ENCODE measurements at regions not wholly inside any gene's neighbourhood (a gene's known extent, or its start where the extent isn't known, plus 50 kb on each side); places are given as distances from the start of the nearest gene placed in this dataset.

DNA sequence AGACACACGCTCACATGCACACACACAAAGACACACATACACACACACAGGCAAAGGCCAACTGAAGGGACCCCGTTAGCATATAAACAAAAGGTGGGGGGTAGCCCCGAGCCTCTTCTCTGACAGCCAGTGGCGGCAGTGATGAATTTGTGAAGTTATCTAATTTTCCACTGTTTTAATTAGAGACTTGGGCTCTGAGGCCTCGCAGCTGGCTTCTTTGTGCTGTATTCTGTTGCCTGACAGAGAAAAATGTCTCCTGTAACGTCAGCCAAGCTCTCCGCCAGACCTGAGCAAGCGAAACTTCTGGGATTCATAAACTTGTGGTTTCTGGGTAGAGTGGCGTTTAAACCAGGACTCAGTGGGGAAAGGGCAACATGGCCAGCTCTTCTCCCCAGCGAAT lies 113.9 kb upstream of the FOXF1 start:
- DNase-seq = no peak

DNA sequence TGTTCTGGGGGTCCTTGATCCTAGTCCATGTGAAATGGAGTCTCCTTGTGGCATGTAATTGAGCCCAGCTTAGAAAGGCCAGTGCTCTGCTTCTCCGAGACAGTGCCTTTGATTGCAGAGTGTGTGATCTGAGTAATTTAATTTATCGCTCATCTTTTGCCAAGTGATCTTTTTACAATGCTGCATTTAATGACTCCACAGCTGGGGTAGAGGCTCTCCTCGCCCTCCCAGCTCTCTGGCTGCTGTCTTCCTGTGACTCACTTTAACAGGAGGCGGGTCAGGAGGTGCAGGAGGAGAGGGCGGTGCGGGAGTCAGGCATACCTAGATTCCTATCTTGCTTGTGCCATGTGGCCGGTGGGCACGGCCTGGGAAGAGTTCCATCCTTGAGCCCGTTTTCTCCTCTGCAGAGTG lies 113.4 kb upstream of the FOXF1 start:
- no peak for DNase-seq

DNA sequence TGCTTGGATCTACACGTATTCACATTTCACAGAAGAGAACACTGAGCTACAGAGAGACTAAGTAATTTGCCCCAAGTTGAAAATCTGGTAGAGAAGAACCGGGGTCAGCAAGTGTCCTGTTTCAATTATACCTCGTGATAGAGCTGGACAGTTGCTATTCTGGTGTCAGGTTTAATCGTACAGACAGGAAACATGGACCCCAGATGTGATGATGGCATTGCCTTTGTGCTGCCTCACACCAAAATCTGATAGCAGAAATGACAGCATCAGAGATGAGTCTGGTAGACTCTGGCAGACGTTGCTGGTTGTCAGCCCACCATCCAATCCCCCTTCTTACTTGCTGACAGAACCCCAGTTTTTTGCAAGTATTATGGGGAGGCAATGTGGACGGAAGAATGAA lies 112.1 kb upstream of the FOXF1 start:
- no peak for DNase-seq

DNA sequence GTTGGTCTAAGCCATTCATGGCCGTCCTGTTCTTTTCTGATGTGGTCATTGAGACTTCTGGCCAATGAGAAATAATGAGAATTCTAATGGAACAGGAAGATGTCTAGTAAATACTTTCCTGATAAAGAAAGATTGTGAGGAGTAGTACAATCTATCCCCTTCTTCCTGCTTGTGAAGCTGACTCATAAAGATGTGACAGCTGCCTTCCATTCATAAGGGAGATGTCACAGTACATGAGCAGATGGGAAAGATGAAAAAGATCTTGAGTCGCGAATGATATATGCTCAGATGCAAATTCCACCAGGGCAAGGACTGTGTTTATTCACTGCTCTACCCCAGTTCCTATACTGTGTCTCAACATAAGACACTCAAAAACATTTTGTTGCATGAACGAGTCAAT lies 111.7 kb upstream of the FOXF1 start:
- DNase-seq = no peak

DNA sequence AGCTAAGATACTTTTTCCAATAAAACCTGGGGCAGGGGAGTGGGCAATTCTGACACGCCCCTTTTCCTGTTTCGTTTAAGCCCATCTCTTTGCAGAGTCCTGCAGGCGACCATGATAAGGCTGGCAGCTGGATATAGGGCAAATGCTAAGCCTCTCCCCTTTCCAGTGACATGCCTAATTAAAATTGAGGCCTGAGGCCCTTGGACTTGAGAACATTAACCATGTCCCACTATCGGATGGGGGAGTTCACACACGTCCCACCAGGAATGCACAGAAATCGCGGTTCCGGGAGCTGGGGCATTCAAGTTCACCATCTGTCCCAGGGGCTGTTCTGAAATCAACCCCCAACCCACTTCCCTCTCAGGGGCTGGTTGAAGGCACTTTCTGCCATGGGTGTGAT lies 109.2 kb upstream of the FOXF1 start:
- DNase-seq = no peak

DNA sequence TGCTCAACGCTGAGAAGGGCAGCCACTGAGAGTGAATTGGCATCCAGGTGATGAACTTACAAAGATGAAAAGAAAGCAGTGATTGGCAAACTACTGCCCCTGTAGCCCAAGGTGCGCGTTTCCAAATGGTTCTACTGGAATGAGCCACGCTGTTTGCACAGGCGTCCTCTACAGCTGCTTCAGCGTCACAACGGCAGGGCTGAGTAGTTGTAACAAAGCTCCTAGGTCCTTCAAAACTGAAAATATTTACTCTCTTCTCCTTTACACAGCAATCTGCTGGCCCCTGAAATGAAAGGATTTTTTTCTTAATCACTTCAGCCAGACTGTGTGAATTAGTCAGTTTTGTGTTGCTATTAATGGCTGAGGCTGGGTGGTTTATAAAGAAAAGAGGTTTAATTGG lies 107.2 kb upstream of the FOXF1 start:
- no peak for DNase-seq

DNA sequence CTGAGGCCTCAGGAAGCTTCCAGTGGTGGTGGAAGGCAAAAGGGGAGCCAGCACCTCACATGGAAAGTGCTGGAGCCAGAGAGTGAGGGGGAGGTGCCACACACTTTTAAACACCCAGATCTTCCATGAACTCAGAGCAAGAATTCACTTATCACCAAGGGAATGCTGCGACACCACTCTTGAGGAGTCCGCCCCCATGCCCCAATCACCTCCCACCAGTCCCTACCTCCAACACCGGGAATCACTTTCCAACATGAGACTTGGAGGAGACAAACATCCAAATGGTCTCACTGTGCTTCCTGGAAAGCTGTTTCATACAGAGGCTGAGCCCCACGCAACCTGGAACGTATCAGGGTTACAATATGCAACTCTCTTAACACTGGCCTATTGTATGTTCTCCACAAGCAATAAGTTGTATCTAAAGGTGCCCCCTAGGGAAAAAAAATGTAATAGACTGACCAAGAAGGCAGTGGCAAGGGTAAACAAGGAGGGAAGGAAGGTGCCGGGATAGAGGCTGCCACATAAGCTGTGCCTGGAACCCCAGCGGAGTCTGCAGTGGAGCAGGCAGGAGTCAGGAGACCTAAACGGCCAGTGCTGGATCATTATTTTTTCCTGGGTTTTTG lies 106.7 kb upstream of the FOXF1 start:
- DNase-seq = no peak

DNA sequence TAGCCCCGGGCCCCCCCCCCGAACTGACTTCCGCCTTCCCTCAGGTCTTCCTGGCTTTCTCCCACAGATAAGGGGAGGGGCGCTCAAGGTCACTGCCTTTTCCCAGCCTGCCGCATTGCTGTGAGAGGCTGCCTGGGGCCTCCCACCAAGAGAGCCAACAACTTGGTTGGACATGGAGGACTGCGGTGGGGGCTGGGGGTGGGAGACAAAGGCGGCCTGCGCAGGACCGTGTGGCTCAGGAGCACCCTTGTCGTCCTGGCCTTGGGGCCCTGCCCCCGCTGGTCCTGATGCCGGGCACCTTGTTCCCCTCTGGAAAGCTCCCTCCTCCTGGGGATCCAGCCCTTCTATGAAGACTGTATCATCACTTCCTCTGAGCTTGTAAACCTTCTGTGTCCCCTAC lies 105.6 kb upstream of the FOXF1 start:
- DNase-seq = no peak

DNA sequence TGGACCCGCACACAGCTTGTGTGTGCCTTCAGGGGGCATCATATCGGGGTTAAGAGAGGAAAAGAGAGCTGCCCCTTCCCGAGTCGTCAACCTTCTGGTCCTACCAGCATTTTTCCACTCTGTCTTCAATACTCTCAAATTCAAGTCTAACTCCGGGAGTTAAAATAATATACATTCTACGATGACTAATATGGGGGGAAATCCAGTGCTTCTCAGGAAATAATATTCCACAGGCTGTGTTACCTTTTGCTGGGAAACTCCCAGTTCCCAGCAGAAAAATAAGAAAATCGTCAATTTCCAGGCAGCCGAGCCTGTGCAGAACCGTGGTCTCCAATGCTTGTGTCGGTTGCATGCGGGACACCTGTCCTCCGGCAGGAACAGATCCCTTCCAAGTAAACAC lies 105.0 kb upstream of the FOXF1 start:
- no peak for DNase-seq

DNA sequence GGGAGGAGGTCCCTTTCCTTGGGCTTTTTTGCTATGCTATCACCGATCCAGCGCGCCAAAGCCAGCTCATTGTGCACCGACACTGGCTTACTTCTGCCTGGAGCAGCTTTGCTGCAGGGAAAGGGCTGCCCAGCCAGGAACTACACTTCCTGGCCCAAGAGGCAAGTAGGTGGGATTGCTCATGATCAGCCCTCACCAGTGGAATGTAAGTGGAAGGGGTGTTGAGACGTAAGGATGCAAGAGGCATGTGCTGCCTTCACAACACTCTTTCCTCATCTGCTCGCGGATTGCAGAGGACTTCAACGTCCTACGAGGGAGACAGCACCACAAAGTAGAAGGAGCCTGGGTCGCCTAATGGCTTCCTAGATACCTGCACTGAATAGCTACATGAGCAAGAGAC lies 104.3 kb upstream of the FOXF1 start:
- DNase-seq = no peak

DNA sequence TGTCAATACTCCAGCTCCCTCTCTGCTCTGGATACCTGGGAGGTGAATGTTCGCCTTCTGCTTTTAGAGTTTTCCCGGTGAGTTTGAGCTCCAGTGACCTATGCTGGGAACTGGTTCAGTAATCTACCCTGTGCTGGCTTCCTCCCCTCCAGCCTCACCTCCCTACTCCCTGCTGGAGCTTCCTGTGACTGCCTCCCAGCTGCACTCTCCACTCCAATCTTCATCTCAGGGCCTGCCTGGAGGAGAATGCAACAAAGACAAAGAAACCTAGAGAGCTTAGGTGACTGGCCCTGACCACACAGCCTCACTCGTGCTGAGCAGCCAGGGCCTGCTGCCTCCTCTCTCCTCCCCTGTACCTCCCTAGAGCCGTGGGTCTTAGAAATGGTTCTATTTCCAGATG lies 101.6 kb upstream of the FOXF1 start:
- DNase-seq = no peak

DNA sequence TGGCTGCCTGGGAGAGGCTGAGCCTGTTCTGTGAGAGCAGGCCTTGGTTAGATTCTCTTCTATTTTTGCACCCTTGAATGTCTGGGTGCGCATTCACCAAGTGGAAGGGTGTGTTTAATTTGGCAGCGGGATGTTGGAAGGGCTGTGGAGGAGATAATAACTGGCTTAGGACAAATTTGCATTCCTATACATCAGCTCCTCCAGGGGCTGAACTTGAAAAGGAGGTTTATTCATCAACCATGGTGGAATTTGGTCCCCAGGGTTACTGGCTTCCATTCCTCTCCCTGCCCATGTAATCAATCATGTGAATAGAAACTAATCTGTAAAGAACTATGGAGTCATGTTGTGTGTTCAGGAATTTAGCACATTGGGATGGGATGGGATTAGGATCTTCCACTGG lies 100.2 kb upstream of the FOXF1 start:
- DNase-seq = no peak

DNA sequence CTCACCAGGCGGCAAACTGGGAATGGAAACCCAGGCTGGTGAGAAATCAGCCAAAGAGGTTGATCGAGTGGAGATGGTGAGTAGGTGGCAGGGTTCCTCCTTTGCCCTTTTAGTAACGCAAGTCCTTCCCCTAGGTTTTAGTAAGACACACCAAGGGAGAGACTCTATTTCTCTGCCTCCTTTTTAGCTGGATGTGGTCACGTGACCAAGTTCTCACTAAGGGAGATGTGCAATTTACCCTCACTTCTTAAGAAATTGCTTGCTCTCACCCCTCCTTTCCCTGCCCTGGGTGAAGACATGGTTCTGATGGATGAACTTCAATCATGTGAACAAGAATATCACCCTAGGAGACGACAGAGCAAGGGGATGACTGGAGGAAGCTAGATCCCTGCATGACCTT lies 99.8 kb upstream of the FOXF1 start:
- DNase-seq = no peak

DNA sequence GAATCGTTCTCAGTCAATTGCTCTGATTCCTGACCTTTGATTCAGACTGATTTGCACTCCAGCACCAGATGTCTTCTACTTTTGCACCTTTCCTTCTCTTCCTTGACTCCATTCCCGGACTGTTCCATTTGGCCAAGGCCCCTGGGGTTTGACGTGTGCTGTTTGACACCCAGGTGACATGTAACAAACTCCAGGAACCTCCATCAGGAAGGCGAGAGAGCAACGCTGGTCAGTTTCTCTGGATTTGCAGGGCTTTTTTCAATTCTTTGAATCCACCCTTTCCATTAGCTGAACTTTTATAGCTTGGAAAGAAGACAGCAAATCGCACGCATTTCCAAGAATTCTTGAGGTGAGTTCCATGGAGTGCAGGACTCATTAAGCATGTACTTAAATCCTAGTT lies 98.4 kb upstream of the FOXF1 start:
- DNase-seq = no peak

DNA sequence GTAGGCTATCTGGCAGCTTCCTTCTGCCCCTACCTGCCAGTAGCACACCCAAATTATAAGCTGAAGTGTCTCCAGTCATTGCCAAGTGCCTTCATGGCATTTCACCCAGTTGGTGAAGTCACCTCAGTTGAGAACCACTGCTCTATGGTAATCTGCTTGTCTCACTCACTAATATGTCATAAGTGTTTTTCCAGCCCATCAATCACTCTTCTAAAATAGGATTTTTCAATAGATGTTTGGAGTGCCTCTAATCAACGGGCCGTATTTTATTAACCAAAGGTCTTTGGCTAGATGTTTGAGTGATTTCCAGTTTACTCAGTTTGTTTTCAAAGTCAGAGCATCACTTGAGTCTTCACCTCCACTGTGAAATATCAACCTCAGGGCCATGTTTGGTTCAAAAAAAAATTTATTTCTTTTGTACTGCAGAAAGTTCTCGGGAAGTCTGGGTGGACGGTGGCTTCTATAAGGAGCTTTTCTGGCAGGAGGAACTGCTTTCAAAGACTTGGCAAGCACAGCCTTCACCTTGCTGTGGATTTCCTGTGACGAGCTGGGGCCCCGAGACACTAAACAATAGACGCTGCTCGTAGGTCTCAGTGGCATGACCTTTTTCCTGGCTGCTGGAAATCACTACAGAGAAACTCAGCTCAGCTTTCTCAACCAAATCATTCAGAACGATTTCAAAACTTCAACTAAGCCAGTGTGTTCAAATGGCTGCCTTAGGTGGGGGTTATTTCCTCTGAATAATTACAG lies 95.2 kb upstream of the FOXF1 start:
- no peak for DNase-seq

DNA sequence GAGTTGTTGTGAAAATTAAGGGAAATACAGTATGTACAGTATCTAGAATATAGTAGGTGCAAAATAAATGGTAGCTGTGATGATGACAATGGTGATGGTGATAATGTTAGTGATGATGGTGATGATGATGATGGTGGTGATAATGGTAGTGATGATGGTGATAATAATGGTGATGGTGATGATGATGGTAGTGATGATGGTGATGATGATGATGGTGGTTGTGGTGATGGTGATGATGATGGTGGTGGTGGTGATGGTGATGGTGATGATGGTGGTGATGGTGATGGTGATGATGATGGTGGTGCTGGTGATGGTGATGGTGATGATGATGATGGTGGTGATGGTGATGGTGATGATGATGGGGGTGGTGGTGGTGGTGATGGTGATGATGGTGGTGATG lies 91.3 kb upstream of the FOXF1 start:
- DNase-seq = no peak

DNA sequence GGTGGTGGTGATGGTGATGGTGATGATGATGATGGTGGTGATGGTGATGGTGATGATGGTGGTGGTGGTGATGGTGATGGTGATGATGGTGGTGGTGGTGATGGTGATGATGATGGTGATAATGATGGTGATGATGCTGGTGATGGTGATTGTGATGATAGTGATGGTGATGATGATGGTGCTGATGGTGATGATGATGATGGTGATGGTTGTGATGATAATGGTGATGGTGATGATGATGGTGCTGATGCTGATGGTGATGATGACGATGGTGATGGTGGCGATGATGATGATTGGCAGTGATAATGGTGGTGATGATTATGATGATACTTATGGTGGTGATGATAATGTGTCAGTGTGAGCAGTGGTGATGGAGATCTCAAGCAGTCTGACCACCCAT lies 90.8 kb upstream of the FOXF1 start:
- DNase-seq = no peak

DNA sequence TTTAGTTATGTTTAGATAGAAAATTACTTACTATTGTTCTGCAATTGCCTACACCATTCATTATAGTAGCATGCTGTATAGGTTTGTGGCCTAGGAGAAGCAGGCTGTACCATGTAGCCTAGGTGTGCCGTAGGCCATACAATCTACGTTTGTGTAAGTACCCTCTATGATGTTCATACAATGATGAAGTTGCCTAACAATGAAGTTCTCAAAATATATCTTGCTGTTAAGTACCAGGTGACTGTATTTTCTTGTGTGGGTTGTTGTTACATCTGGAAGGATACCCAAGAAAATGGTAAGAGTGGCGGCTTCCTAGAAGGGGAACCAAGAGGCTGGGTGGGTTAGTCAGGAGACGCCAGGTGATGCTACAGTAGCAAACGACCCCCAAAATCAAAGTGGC lies 88.3 kb upstream of the FOXF1 start:
- no peak for DNase-seq

DNA sequence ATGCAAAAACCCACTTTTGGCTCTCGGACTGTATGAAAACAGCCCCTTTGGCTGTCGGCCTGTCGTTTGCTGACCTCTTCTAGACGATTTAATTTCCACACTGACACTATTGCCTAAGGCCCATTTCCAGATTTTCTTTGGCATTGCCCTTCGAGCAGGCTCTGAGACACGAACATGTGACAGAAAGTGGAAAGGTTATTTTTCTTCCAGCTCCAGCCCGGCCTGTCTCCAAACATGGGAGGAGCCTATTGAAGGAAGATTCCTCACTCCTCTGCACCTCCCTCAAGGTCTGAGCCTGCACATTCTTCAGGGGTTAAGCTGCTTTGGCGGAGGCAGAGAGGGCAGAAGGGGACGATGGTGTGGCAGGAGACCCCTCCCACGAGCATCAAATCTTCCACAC lies 85.9 kb upstream of the FOXF1 start:
- DNase-seq = no peak

DNA sequence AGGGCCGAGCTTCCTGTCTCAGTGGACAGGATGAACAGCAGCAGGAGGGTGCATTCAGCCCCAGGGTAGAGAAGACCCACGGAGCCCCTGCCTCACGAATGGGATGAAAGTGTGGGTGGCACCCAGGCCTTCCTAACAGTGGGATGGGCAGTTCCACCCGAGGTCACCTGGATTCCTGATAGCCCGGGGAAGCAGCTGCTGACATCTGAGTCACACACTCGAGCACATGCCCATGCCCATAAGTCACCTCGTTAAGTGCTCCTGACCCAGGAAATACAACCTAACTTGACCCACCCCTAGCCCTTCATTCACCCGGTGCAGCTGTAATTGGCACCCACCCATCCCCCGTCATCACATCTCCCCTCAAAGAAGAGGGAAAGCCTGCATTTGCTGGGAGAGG lies 85.3 kb upstream of the FOXF1 start:
- DNase-seq = no peak

DNA sequence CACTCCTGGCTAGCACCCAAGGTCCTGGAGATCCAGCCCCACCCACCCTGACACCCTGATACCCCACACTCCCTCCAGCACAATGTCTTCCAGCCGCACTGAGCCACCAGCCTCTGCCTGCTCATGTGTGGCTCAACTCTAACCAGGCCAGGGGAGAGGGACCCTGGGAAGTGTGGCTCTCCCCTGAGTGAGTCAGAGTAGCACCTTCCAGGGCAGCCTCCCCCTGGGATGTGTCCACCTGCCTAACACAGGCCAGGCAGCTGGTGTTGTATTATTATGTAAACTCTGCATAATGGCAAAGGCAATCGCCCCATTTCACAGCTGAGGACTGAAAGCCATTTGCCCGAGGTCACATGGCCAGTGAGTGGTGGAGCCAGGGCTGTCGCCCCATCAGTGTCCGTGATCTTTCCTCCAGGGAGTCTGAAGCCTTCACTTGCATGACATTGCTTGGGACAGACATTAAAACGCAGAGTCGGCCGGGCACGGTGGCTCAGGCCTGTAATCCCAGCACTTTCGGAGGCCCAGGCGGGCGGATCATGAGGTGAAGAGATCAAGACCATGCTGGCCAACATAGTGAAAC lies 84.2 kb upstream of the FOXF1 start:
- no peak for DNase-seq

DNA sequence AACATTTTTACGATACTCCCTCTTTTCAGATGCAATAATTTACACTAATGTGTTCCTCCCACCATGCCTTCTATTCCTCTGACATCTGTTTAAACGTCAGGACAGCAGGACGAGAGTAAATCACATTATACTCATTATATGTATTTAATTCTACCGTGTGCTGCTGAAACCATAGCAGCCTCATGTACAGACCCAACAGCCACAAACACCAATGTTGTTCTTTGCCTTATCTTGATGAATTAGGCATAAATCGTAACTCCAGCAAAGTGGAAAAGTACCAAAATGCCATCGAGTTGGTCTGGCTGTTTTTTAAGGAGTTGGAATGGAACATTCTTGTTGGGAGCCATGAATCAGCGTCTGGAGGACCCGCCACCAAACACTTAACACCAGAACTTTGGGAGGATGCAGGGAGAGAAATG lies 82.9 kb upstream of the FOXF1 start:
- no peak for DNase-seq

DNA sequence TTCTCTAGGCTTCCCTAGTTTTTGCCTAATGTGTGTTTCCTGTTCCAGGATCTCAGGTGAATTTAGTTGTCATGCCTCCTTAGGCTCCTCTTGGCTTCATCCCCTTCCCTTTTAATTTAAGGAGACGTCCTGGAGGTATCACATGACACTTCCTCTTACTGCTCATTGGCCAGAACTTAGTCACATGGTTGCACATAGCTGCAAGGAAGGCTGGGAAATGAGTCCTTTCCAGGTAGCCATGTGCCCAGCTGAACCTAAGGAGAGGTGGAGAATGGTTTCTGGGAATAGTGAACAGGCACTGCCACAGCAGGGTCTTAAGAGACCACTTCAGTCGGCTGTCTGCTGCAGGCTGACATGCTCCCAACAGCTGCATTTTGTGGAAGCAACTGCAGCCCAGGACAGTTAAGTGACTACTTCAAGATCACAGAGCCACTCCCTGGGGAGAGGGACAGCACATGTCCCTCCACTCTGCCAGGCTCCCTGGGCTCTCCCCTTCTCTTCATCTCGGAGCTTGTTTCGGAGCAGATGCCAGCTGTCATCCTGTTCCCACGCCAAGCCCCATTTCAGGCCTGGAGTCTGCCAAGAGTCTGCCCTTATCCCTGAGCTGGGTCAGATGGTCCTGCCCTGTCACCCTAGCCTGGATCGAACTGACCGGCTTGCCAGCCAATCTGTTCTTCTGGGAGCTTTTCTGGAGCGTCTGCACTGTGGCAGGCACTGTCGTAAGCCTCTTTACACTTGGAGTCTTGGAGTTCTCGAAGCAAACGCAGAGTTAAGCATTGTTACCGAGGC lies 81.4 kb upstream of the FOXF1 start:
- DNase-seq = no peak

DNA sequence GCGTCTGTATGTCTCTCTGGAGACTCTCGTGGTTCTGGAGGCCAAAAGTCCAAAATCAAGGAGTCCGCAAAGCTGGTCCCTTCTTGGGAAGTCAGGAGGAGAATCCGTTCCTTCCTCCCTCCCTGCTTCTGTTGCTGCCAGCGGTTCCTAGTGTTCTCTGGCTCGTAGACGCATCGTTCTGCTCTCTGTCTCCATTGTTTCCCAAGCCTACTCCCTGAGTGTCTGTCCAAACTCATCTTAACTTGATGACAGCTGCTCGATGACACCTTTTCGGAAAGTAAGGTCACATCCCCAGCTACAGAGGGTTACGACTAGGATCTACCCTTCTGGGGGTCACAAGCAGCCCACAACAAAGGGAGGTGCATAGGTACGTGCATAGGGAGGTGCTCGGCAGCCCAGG lies 80.7 kb upstream of the FOXF1 start:
- no peak for DNase-seq

Measured in activated CD4-positive, alpha-beta T cell treated with anti-CD3 and anti-CD28 coated beads for 48 hours (primary cell).